ENCODE measurements at regions not wholly inside any gene's neighbourhood (a gene's known extent, or its start where the extent isn't known, plus 50 kb on each side); places are given as distances from the start of the nearest gene placed in this dataset.

- Histone ChIP-seq H3K9ac (ENCODE audit: low read length) (no peak overlapping the region), H2BK12ac (ENCODE audit: low read length) (no peak overlapping the region), H4K8ac (ENCODE audit: low read depth, low read length) (no peak overlapping the region), H3K79me1 (ENCODE audit: low read length) (peaks cover 2% of the 10 kb centered on the region), H2AK5ac (ENCODE audit: low read length) (no peak overlapping the region), H3K36me3 (ENCODE audit: control insufficient read depth in 1 of 2, insufficient read depth in 2 of 2, low read length in 2 of 2) (no peaks in the 10 kb centered on the region), H4K91ac (ENCODE audit: low read depth, low read length) (no peak overlapping the region), H3K27me3 (ENCODE audit: insufficient read depth, low read length) (no peaks in the 10 kb centered on the region), H2AFZ (ENCODE audit: insufficient read depth, low read length, poor library complexity) (no peak overlapping the region), H3K18ac (ENCODE audit: low read length) (no peak overlapping the region), H3K4ac (ENCODE audit: low read depth, low read length) (no peak overlapping the region), H2BK5ac (ENCODE audit: low read depth, low read length, poor library complexity) (no peak overlapping the region), H3K14ac (ENCODE audit: low read length) (no peak overlapping the region), H3K79me2 (ENCODE audit: control insufficient read depth, insufficient read depth, low read length, poor library complexity) (no peaks in the 10 kb centered on the region), H3K4me1 (ENCODE audit: control insufficient read depth in 1 of 2, insufficient read depth in 2 of 2, low read length in 2 of 2) (peaks cover 3 to 4% of the 10 kb centered on the region in 2 experiments), H3K4me3 (ENCODE audit: low read depth, low read length) (no peak overlapping the region), H3K27ac (ENCODE audit: low read depth, low read length) (no peak overlapping the region), H4K12ac (ENCODE audit: low read depth, low read length) (no peak overlapping the region), H3K9me3 (ENCODE audit: insufficient read depth, low read depth, low read length) (no peaks in the 10 kb centered on the region), H3K23ac (ENCODE audit: low read length) (no peak overlapping the region), H2BK120ac (ENCODE audit: insufficient read depth, low read length, poor library complexity) (no peak overlapping the region), H3K4me2 (ENCODE audit: low read length) (no peak overlapping the region)
- WGBS (ENCODE audit: extremely low coverage, insufficient coverage, insufficient read length) = no CpG with 5 or more reads among the region's 5 CpGs
- peak; percentile 36 to 41 for DNase-seq
Measured at GRCh38 chr1:221829327-221830015, 87.6 kb upstream of the DUSP10 start.

DNA sequence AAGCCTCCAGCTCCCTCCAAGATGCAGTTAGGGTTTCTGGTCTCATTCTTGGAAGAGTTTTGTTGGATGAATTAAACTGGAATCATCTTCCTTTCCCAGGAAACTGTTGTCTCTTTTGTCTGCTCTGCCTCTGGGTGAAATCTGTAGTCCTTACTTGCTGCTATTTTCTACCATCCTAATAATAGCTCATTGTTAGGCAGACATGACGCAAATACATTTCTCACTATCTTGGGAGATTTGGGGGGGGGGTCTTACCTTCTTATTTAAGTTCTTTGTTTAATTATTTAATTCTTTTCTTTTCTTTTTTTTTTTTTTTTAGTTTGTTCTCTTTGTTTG lies 85.4 kb upstream of the DUSP10 start:
- no peaks in the 10 kb centered on the region for H3K36me3 ChIP-seq (ENCODE audit: control insufficient read depth in 1 of 2, insufficient read depth in 2 of 2, low read length in 2 of 2)
- H2BK120ac ChIP-seq (ENCODE audit: insufficient read depth, low read length, poor library complexity) = no peak overlapping the region
- H2AK5ac ChIP-seq (ENCODE audit: low read length) = no peak overlapping the region
- no CpG with 5 or more reads among the region's 1 CpG for WGBS (ENCODE audit: extremely low coverage, insufficient coverage, insufficient read length)
- H2BK12ac ChIP-seq (ENCODE audit: low read length) = peak overlapping the region; percentile 23
- no peaks in the 10 kb centered on the region for H3K79me2 ChIP-seq (ENCODE audit: control insufficient read depth, insufficient read depth, low read length, poor library complexity)
- H3K23ac ChIP-seq (ENCODE audit: low read length) = no peak overlapping the region
- H3K79me1 ChIP-seq (ENCODE audit: low read length) = peaks cover 2% of the 10 kb centered on the region
- H2AFZ ChIP-seq (ENCODE audit: insufficient read depth, low read length, poor library complexity) = no peak overlapping the region
- DNase-seq = no peak
- no peak overlapping the region for H2BK5ac ChIP-seq (ENCODE audit: low read depth, low read length, poor library complexity)
- no peak overlapping the region for H3K4me2 ChIP-seq (ENCODE audit: low read length)
- H3K14ac ChIP-seq (ENCODE audit: low read length) = no peak overlapping the region
- H3K4me1 ChIP-seq (ENCODE audit: control insufficient read depth in 1 of 2, insufficient read depth in 2 of 2, low read length in 2 of 2) = peaks cover 3 to 4% of the 10 kb centered on the region in 2 experiments
- no peak overlapping the region for H3K4me3 ChIP-seq (ENCODE audit: low read depth, low read length)
- H3K9ac ChIP-seq (ENCODE audit: low read length) = no peak overlapping the region
- no peak overlapping the region for H3K27ac ChIP-seq (ENCODE audit: low read depth, low read length)
- no peak overlapping the region for H4K12ac ChIP-seq (ENCODE audit: low read depth, low read length)
- no peak overlapping the region for H4K91ac ChIP-seq (ENCODE audit: low read depth, low read length)
- H3K18ac ChIP-seq (ENCODE audit: low read length) = no peak overlapping the region
- H3K27me3 ChIP-seq (ENCODE audit: insufficient read depth, low read length) = no peaks in the 10 kb centered on the region
- H4K8ac ChIP-seq (ENCODE audit: low read depth, low read length) = no peak overlapping the region
- no peaks in the 10 kb centered on the region for H3K9me3 ChIP-seq (ENCODE audit: insufficient read depth, low read depth, low read length)
- H3K4ac ChIP-seq (ENCODE audit: low read depth, low read length) = no peak overlapping the region

DNA sequence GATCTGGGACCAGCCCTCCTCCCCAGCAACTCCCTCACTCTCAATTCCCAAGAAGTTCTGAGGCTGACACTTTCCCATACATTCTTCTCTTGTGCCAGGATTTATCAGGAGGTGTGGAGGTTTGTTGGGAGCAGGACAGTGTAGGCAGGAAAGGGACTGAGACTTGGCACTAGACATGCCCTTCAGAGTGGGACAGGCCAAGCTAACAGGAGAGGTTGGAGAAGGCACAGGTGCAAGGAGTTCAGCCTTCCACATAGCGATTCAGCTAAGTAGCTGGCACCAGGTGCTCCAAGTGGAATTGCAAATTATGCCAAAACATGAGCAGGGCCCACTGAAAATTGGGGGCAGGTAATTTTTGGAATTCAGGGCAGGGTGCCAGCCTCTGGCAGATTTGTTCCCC lies 83.0 kb upstream of the DUSP10 start:
- Histone ChIP-seq H3K4ac (ENCODE audit: low read depth, low read length) (no peak overlapping the region), H3K4me3 (ENCODE audit: low read depth, low read length) (peak overlapping the region; percentile 32), H2AK5ac (ENCODE audit: low read length) (no peak overlapping the region), H4K12ac (ENCODE audit: low read depth, low read length) (no peak overlapping the region), H2AFZ (ENCODE audit: insufficient read depth, low read length, poor library complexity) (no peak overlapping the region), H3K18ac (ENCODE audit: low read length) (no peak overlapping the region), H3K27me3 (ENCODE audit: insufficient read depth, low read length) (no peaks in the 10 kb centered on the region), H2BK12ac (ENCODE audit: low read length) (no peak overlapping the region), H3K9ac (ENCODE audit: low read length) (no peak overlapping the region), H4K91ac (ENCODE audit: low read depth, low read length) (no peak overlapping the region), H3K4me2 (ENCODE audit: low read length) (no peak overlapping the region), H3K4me1 (ENCODE audit: control insufficient read depth in 1 of 2, insufficient read depth in 2 of 2, low read length in 2 of 2) (peaks cover 3 to 4% of the 10 kb centered on the region in 2 experiments), H3K79me1 (ENCODE audit: low read length) (peaks cover 2% of the 10 kb centered on the region), H2BK120ac (ENCODE audit: insufficient read depth, low read length, poor library complexity) (no peak overlapping the region), H3K9me3 (ENCODE audit: insufficient read depth, low read depth, low read length) (no peaks in the 10 kb centered on the region), H3K27ac (ENCODE audit: low read depth, low read length) (no peak overlapping the region), H4K8ac (ENCODE audit: low read depth, low read length) (no peak overlapping the region), H2BK5ac (ENCODE audit: low read depth, low read length, poor library complexity) (no peak overlapping the region), H3K14ac (ENCODE audit: low read length) (no peak overlapping the region), H3K36me3 (ENCODE audit: control insufficient read depth in 1 of 2, insufficient read depth in 2 of 2, low read length in 2 of 2) (no peaks in the 10 kb centered on the region), H3K79me2 (ENCODE audit: control insufficient read depth, insufficient read depth, low read length, poor library complexity) (no peaks in the 10 kb centered on the region), H3K23ac (ENCODE audit: low read length) (no peak overlapping the region)
- WGBS (ENCODE audit: extremely low coverage, insufficient coverage, insufficient read length) = no CpG with 5 or more reads among the region's 1 CpG
- no peak for DNase-seq

- no peaks in the 10 kb centered on the region for H3K36me3 ChIP-seq (ENCODE audit: control insufficient read depth in 1 of 2, insufficient read depth in 2 of 2, low read length in 2 of 2)
Measured at GRCh38 chr1:221824025-221824424, 82.1 kb upstream of the DUSP10 start.

More at GRCh38 chr1:221824025-221824424, 82.1 kb upstream of the DUSP10 start:
- Histone ChIP-seq H4K8ac (ENCODE audit: low read depth, low read length) (no peak overlapping the region), H3K4ac (ENCODE audit: low read depth, low read length) (no peak overlapping the region), H4K91ac (ENCODE audit: low read depth, low read length) (no peak overlapping the region), H2AK5ac (ENCODE audit: low read length) (no peak overlapping the region), H3K27ac (ENCODE audit: low read depth, low read length) (no peak overlapping the region), H3K79me2 (ENCODE audit: control insufficient read depth, insufficient read depth, low read length, poor library complexity) (no peaks in the 10 kb centered on the region), H3K4me1 (ENCODE audit: control insufficient read depth in 1 of 2, insufficient read depth in 2 of 2, low read length in 2 of 2) (peaks cover 3 to 4% of the 10 kb centered on the region in 2 experiments), H3K14ac (ENCODE audit: low read length) (no peak overlapping the region), H2AFZ (ENCODE audit: insufficient read depth, low read length, poor library complexity) (no peak overlapping the region), H3K4me3 (ENCODE audit: low read depth, low read length) (no peak overlapping the region), H3K27me3 (ENCODE audit: insufficient read depth, low read length) (no peaks in the 10 kb centered on the region), H3K9me3 (ENCODE audit: insufficient read depth, low read depth, low read length) (no peaks in the 10 kb centered on the region), H3K79me1 (ENCODE audit: low read length) (peaks cover 2% of the 10 kb centered on the region), H4K12ac (ENCODE audit: low read depth, low read length) (no peak overlapping the region), H2BK12ac (ENCODE audit: low read length) (no peak overlapping the region), H3K18ac (ENCODE audit: low read length) (no peak overlapping the region), H3K23ac (ENCODE audit: low read length) (no peak overlapping the region), H2BK120ac (ENCODE audit: insufficient read depth, low read length, poor library complexity) (no peak overlapping the region), H3K4me2 (ENCODE audit: low read length) (no peak overlapping the region), H3K9ac (ENCODE audit: low read length) (no peak overlapping the region), H2BK5ac (ENCODE audit: low read depth, low read length, poor library complexity) (no peak overlapping the region)
- no CpG with 5 or more reads among the region's 2 CpGs for WGBS (ENCODE audit: extremely low coverage, insufficient coverage, insufficient read length)
- DNase-seq = no peak
